GM18951 (cell line): ENCODE measurements at regions not wholly inside any gene's neighbourhood (a gene's known extent, or its start where the extent isn't known, plus 50 kb on each side); places are given as distances from the start of the nearest gene placed in this dataset.

Source experiments
- POLR2A ChIP-seq: IDR thresholded peaks from 4 replicates; pipeline ENCODE4 v1.6.1; 2011; ENCODE audit warnings: mild to moderate bottlenecking; ENCODE audit not compliant: insufficient read length, insufficient read depth; ENCODE audit errors: extremely low read depth
- in situ Hi-C: fragments of 300-500 bp; cut with MboI; formaldehyde crosslinking; loops from one replicate; pipeline ENCODE4 v1.12.0; 2022; ENCODE audit warnings: low sequenced_read_pairs, mixed read lengths, inconsistent platforms; ENCODE audit not compliant: unreplicated experiment

- TF ChIP-seq POLR2A = no peak
- in situ Hi-C loops = no loop called here
Observed at GRCh38 chr22:48795664-48796063, 1032.0 kb downstream of the BRD1 start.

GRCh38 chr22:48794906-48795305 is 1032.8 kb downstream of the BRD1 start:
- TF ChIP-seq POLR2A = no peak
- in situ Hi-C loops = no loop called here

GRCh38 chr22:48793949-48794348 is 1033.7 kb downstream of the BRD1 start:
- no peak for TF ChIP-seq POLR2A
- in situ Hi-C loops = no loop called here

- in situ Hi-C loops = no loop called here
- no peak for TF ChIP-seq POLR2A
Observed at GRCh38 chr22:48786679-48786996, 1041.0 kb downstream of the BRD1 start.

- in situ Hi-C loops = no loop called here
- TF ChIP-seq POLR2A = no peak
Observed at GRCh38 chr22:48785792-48786678, 1041.6 kb downstream of the BRD1 start.

- TF ChIP-seq POLR2A = no peak
- in situ Hi-C loops = no loop called here
Observed at GRCh38 chr22:48784701-48785503, 1042.8 kb downstream of the BRD1 start.

GRCh38 chr22:48783821-48784266 is 1043.8 kb downstream of the BRD1 start:
- in situ Hi-C loops = no loop called here
- TF ChIP-seq POLR2A = no peak

DNA sequence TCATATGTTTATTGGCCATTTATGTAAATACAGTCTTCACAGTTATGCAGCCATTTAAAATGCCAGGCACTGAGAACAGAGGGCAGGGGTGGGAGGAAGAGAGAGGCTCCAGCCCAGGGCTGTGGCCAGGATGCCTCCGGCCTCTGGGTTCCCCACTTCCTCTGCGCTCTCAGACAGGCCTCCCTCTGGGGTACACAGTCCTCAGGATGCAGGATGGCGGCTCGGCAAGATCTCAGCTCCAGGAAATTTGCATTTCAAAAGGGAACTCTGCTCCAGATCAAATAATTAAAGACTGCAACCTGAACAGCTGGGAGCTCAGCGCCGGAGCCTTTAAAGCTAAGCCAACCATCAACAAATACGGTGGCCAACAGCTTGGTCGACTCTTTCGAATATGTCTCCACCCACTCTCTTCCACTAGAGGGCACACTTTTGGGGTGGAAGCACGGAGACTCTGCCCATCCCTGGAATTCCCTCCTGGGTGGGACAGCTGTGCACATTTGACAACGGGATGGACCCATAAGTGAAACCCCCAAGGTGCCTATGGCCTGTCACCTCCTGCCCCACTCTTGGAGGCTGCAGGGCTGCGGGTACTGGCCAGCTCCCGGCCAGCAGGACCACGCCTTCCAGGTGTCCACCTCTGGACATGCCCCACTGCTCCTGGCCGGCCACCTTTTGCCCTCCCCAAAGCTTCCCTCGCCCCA is 1044.7 kb downstream of the BRD1 start:
- in situ Hi-C loops = no loop called here
- TF ChIP-seq POLR2A = no peak

DNA sequence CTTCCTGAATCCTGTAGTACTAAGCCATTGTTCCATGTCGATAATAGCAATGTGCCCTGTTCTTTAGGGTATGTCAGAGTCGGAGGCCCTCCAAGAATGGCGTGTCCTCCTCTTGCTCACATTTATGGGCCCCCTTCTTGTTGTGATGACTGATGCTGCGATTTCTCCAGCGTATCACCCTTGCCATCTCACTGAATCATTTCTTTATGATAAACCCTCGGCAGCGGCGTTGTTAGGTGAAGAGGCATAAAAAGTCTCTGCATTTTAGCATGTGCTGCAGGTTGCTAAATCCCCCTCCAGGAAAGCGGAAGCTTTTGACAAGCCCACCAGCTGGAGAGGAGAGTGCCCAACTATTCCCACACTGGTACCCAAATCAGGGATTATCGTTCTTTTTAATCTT is 1045.3 kb downstream of the BRD1 start:
- TF ChIP-seq POLR2A = no peak
- in situ Hi-C loops = no loop called here

GRCh38 chr22:48781868-48782267 is 1045.8 kb downstream of the BRD1 start:
- in situ Hi-C loops = no loop called here

DNA sequence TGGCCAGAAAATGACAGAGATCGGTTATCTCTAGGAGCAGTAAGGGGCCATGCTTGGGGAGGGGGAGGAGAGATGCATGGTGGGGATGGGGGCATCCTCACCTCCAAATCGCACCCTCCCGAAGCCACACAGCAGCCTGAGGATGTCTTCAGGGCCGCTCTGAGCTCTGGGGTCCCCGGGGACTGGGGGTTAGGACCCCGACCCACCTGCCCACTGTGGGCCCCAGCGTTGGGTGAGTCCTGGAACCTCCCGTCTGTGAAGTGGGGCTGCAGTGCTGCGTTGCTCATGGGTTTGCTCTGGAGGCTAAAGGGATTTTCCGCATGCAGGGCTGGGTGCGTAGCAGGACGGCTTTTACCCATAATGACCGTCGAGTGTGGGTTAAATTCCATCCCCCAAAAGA is 1046.3 kb downstream of the BRD1 start:
- no peak for TF ChIP-seq POLR2A
- in situ Hi-C loops = no loop called here

More at GRCh38 chr22:48781868-48782267, 1045.8 kb downstream of the BRD1 start:
- TF ChIP-seq POLR2A = no peak

DNA sequence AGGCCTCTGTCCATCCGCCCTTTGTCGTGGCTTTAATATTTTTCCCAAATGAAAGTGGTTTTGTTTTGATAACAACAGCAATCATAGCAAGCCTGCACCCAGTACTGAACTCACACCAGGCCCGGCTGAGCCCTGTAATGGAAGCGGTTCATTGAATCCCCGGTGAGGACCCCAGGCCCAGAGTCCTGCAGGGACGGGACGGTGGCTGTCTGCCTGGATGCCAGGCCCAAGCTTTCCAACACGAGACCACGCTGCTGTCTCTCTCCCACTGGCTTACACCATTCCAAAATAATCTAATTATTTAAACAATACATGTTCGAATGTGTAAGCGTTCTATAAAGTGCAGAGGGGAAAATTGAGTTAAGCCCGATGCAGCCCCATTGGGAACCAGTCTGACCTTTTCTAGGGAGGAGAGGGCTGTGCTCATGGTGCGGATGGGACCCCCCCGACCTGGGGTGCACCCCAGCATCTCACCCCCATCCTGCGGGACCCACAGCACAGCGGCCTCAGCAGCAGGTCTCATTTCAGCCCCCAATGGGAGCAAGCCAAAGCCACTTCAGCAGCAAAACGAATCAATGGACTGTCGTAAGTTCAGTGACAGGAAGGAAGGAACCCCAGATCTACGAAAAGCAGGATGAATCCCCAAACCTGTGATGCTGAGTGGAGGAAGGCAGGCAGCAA is 1046.9 kb downstream of the BRD1 start:
- in situ Hi-C loops = no loop called here
- no peak for TF ChIP-seq POLR2A
